ENCODE measurements at regions not wholly inside any gene's neighbourhood (a gene's known extent, or its start where the extent isn't known, plus 50 kb on each side); places are given as distances from the start of the nearest gene placed in this dataset.

- no peak for TF ChIP-seq YY1 (IDR thresholded peaks at IDR 0.05; ENCODE audit: insufficient read depth, insufficient read length)
- no peak for TF ChIP-seq ZNF274 (IDR thresholded peaks at IDR 0.05; ENCODE audit: low read depth, low read length)
- no peak for TF ChIP-seq SUZ12 (IDR thresholded peaks at IDR 0.05; ENCODE audit: extremely low read depth, insufficient read depth, insufficient read length)
Observed at GRCh38 chr1:31507221-31507620, 69.1 kb upstream of the TINAGL1 start.

All from NT2/D1 (cell line).